Esophagus squamous epithelium (tissue), 4 donors: ENCODE measurements at regions not wholly inside any gene's neighbourhood (a gene's known extent, or its start where the extent isn't known, plus 50 kb on each side); places are given as distances from the start of the nearest gene placed in this dataset.

Experiments
- POLR2A ChIP-seq, 4 donors: fragments of 450-650 bp; IDR thresholded peaks; one replicate each; pipeline ENCODE4 v1.6.1; 2017; ENCODE audit warnings: antibody characterized with exemption in 4 of 4, mild to moderate bottlenecking in 4 of 4, moderate library complexity in 3 of 4
- TF ChIP-seq, protein P1 (sequence below), 6 experiments: fragments of 450-650 bp in 4 of 6; fragments of 200-600 bp in 2 of 6; sonication (generic) in 2 of 6; IDR thresholded peaks; one replicate each; pipeline ENCODE4 v1.5.1; 2016 to 2019; ENCODE audit warnings: antibody characterized with exemption in 6 of 6, mild to moderate bottlenecking in 4 of 6, moderate library complexity in 4 of 6

DNA sequence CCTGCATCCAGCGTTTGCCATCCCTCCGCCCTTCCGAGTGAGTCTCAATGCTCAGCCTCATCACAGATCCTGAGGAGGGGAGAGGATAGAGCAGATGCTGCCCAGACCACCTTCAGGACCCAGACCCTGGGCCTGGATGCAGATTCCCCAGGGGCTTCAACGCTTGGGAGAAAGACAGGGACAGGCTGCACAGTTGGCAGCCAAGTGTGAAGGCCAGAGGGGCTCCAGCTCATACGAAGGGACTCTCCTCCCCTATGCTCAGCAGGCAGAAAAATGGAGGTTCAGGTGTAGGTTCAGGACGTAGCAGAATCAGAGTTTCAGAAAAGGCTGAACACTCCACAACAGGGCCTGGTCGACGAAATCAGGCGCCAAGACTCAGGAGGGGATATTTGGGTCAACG, 378.5 kb upstream of the IRX1 start:
- TF ChIP-seq, protein P1, sequence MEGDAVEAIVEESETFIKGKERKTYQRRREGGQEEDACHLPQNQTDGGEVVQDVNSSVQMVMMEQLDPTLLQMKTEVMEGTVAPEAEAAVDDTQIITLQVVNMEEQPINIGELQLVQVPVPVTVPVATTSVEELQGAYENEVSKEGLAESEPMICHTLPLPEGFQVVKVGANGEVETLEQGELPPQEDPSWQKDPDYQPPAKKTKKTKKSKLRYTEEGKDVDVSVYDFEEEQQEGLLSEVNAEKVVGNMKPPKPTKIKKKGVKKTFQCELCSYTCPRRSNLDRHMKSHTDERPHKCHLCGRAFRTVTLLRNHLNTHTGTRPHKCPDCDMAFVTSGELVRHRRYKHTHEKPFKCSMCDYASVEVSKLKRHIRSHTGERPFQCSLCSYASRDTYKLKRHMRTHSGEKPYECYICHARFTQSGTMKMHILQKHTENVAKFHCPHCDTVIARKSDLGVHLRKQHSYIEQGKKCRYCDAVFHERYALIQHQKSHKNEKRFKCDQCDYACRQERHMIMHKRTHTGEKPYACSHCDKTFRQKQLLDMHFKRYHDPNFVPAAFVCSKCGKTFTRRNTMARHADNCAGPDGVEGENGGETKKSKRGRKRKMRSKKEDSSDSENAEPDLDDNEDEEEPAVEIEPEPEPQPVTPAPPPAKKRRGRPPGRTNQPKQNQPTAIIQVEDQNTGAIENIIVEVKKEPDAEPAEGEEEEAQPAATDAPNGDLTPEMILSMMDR (IDR thresholded peaks at IDR 0.05), result no peak
- no peak for TF ChIP-seq POLR2A (IDR thresholded peaks at IDR 0.05)
